ENCODE measurements at regions not wholly inside any gene's neighbourhood (a gene's known extent, or its start where the extent isn't known, plus 50 kb on each side); places are given as distances from the start of the nearest gene placed in this dataset.

- ATAC-seq (no peak; the same call in 2 of the 3 replicates), DNase-seq (ENCODE audit: low spot score) (peak; percentile 5)
- Mint-ChIP-seq H3K27me3 (ENCODE audit: insufficient read depth, low read depth, poor library complexity) (no peaks in the 10 kb centered on the region), H3K27ac (peak overlapping the region; percentile 16), H3K4me3 (peak overlapping the region; percentile 19; the same call in 1 of the 3 replicates), H3K36me3 (ENCODE audit: low read depth) (no peaks in the 10 kb centered on the region), H3K4me1 (peaks cover 29% of the 10 kb centered on the region), H3K9me3 (no peaks in the 10 kb centered on the region)
- no peaks in the 10 kb centered on the region for H3K27me3 ChIP-seq (ENCODE audit: insufficient read depth)
- no peak overlapping the region for H3K4me3 ChIP-seq
- no peak overlapping the region for H2AFZ ChIP-seq
- no peaks in the 10 kb centered on the region for H3K79me2 ChIP-seq (replicated peaks; ENCODE audit: insufficient read depth)
- no peaks in the 10 kb centered on the region for H3K36me3 ChIP-seq (ENCODE audit: insufficient read depth)
- peaks cover 18% of the 10 kb centered on the region for H3K4me1 ChIP-seq (ENCODE audit: insufficient read depth)
- 0 out of 2 replicates have a peak overlapping the region, but pooled peaks have one; percentile 15 for H3K27ac ChIP-seq (ENCODE audit: low read depth)
- TF ChIP-seq CTCF (conservative IDR thresholded peaks at IDR 0.05; ENCODE audit: low read depth in 2 of 2): no peak
- TF ChIP-seq STAT1 (IDR thresholded peaks at IDR 0.05; ENCODE audit: unreplicated experiment): no peak
- TF ChIP-seq EZH2 (IDR thresholded peaks at IDR 0.05; ENCODE audit: low read depth, unreplicated experiment): no peak
- TF ChIP-seq CREB1 (CRISPR knock-in tag; IDR thresholded peaks at IDR 0.05; ENCODE audit: low read depth): no peak
- TF ChIP-seq, protein P1, sequence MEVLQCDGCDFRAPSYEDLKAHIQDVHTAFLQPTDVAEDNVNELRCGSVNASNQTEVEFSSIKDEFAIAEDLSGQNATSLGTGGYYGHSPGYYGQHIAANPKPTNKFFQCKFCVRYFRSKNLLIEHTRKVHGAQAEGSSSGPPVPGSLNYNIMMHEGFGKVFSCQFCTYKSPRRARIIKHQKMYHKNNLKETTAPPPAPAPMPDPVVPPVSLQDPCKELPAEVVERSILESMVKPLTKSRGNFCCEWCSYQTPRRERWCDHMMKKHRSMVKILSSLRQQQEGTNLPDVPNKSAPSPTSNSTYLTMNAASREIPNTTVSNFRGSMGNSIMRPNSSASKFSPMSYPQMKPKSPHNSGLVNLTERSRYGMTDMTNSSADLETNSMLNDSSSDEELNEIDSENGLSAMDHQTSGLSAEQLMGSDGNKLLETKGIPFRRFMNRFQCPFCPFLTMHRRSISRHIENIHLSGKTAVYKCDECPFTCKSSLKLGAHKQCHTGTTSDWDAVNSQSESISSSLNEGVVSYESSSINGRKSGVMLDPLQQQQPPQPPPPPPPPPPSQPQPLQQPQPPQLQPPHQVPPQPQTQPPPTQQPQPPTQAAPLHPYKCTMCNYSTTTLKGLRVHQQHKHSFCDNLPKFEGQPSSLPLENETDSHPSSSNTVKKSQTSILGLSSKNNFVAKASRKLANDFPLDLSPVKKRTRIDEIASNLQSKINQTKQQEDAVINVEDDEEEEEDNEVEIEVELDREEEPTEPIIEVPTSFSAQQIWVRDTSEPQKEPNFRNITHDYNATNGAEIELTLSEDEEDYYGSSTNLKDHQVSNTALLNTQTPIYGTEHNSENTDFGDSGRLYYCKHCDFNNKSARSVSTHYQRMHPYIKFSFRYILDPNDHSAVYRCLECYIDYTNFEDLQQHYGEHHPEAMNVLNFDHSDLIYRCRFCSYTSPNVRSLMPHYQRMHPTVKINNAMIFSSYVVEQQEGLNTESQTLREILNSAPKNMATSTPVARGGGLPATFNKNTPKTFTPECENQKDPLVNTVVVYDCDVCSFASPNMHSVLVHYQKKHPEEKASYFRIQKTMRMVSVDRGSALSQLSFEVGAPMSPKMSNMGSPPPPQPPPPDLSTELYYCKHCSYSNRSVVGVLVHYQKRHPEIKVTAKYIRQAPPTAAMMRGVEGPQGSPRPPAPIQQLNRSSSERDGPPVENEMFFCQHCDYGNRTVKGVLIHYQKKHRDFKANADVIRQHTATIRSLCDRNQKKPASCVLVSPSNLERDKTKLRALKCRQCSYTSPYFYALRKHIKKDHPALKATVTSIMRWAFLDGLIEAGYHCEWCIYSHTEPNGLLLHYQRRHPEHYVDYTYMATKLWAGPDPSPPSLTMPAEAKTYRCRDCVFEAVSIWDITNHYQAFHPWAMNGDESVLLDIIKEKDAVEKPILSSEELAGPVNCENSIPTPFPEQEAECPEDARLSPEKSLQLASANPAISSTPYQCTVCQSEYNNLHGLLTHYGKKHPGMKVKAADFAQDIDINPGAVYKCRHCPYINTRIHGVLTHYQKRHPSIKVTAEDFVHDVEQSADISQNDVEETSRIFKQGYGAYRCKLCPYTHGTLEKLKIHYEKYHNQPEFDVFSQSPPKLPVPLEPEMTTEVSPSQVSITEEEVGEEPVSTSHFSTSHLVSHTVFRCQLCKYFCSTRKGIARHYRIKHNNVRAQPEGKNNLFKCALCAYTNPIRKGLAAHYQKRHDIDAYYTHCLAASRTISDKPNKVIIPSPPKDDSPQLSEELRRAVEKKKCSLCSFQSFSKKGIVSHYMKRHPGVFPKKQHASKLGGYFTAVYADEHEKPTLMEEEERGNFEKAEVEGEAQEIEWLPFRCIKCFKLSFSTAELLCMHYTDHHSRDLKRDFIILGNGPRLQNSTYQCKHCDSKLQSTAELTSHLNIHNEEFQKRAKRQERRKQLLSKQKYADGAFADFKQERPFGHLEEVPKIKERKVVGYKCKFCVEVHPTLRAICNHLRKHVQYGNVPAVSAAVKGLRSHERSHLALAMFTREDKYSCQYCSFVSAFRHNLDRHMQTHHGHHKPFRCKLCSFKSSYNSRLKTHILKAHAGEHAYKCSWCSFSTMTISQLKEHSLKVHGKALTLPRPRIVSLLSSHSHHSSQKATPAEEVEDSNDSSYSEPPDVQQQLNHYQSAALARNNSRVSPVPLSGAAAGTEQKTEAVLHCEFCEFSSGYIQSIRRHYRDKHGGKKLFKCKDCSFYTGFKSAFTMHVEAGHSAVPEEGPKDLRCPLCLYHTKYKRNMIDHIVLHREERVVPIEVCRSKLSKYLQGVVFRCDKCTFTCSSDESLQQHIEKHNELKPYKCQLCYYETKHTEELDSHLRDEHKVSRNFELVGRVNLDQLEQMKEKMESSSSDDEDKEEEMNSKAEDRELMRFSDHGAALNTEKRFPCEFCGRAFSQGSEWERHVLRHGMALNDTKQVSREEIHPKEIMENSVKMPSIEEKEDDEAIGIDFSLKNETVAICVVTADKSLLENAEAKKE (CRISPR knock-in tag; IDR thresholded peaks at IDR 0.05): no peak
- TF ChIP-seq, protein P2, sequence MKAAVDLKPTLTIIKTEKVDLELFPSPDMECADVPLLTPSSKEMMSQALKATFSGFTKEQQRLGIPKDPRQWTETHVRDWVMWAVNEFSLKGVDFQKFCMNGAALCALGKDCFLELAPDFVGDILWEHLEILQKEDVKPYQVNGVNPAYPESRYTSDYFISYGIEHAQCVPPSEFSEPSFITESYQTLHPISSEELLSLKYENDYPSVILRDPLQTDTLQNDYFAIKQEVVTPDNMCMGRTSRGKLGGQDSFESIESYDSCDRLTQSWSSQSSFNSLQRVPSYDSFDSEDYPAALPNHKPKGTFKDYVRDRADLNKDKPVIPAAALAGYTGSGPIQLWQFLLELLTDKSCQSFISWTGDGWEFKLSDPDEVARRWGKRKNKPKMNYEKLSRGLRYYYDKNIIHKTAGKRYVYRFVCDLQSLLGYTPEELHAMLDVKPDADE (IDR thresholded peaks at IDR 0.05): no peak
- no peak for TF ChIP-seq EZH2phosphoT487 (IDR thresholded peaks at IDR 0.05; ENCODE audit: unreplicated experiment)
- TF ChIP-seq POLR2AphosphoS5 (IDR thresholded peaks at IDR 0.05; ENCODE audit: low read depth): no peak
- no peak for TF ChIP-seq ZNF114 (CRISPR knock-in tag; IDR thresholded peaks at IDR 0.05)
- TF ChIP-seq NANOG (IDR thresholded peaks at IDR 0.05; ENCODE audit: borderline replicate concordance): no peak
- TF ChIP-seq ZNF331 (CRISPR knock-in tag; IDR thresholded peaks at IDR 0.05; ENCODE audit: low read depth): no peak
- TF ChIP-seq JUNB (IDR thresholded peaks at IDR 0.05; ENCODE audit: unreplicated experiment): no peak
- TF ChIP-seq REST (IDR thresholded peaks at IDR 0.05; ENCODE audit: unreplicated experiment): no peak
- H3K4me2 ChIP-seq: no peak overlapping the region
- H4K20me1 ChIP-seq (replicated peaks; ENCODE audit: insufficient read depth): no peaks in the 10 kb centered on the region
- H3F3A ChIP-seq (replicated peaks; ENCODE audit: low read depth): no peaks in the 10 kb centered on the region
- H3K9me2 ChIP-seq (ENCODE audit: insufficient read depth): peaks cover 5% of the 10 kb centered on the region; the same call in 1 of the 2 replicates
Measured at GRCh38 chr6:119526561-119527230, 177.1 kb upstream of the MAN1A1 start.
